ENCODE measurements at regions not wholly inside any gene's neighbourhood (a gene's known extent, or its start where the extent isn't known, plus 50 kb on each side); places are given as distances from the start of the nearest gene placed in this dataset.

DNA sequence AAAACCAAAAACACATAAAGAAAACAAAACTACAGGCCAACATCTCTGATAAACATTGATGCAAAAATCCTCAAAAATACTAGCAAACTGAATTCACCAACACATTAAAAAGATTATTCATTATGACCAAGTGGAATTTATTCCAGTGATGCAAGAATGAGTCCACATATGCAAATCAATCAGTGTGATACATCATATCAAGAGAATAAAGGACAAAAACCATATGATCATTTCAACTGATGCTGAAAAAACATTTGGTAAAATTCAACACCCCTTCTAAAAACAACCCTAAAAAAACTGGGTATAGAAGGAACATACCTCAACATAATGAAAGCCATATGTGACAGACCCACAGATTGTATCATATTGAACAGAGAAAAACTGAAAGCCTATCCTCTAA is 265.6 kb upstream of the DCBLD2 start:
- DNase-seq (ENCODE audit: low spot score): no peak
- H3K27ac ChIP-seq: no peak overlapping the region
- ChIA-PET POLR2A (ENCODE audit: low non-redundant PET) (no interaction called here), CTCF (no interaction called here)
- TF ChIP-seq CTCF (conservative IDR thresholded peaks at IDR 0.05; ENCODE audit: low read depth): no peak

- POLR2A ChIA-PET (ENCODE audit: low non-redundant PET): no interaction called here
Observed at GRCh38 chr3:99163314-99163713, 261.8 kb upstream of the DCBLD2 start.

DNA sequence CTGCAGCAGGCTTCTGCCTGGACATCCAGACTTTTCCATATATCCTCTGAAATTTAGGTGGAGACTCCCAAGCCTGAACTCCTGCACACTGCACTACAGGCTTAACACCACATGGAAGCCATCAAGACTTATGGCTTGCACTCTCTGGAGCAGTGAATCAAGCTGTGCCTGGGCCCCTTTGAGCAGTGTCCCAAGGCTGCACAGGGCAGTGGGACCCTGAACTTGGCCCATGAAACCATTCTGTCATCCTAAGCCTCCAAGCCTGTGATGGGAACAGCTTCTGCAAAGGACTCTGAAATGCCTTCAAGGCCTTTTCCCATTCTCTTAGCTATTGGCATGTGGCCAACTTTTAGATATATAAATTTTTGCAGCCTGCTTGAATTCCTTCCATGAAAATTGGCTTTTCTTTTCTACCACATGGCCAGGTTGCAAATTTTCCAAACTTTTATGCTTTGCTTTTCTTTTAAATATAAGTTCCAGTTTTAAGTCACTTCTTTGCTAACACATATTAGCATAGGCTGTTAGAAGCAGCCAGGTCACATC is 257.8 kb upstream of the DCBLD2 start:
- DNase-seq (ENCODE audit: low spot score): no peak
- POLR2A ChIA-PET (ENCODE audit: low non-redundant PET): no interaction called here
- H3K27ac ChIP-seq: no peak overlapping the region

More at GRCh38 chr3:99163314-99163713, 261.8 kb upstream of the DCBLD2 start:
- CTCF ChIA-PET: interaction anchor here (0.6 to 1.9 kb wide), 2 partner anchors 10 to 31 kb away, joined by 4 to 13 read pairs; no protein-coding TSS in a partner anchor
- DNase-seq (ENCODE audit: low spot score): no peak
- H3K27ac ChIP-seq: no peak overlapping the region
- no peak for TF ChIP-seq CTCF (conservative IDR thresholded peaks at IDR 0.05; ENCODE audit: low read depth)

DNA sequence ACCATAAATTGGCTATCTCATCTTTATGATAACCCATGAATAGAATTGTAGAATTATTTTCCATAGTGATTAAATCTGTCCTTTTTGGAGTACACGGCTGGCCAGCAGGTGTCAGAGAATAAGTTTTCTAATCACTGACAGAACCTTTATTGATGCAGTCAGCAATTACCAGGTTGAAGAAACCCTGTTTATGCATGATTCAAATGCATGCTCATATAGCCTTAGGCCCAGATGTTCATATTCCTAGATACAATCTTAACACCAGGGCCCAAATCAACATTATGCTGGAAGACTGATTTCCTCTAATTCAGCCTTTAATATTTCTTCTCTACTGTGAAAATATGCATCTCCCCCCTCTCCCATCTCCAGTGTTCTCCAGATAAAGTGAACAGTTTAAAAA is 243.5 kb upstream of the DCBLD2 start:
- CTCF ChIA-PET: interaction anchor here (1.0 kb wide), 1 partner anchor 9 kb away, joined by 3 read pairs; no protein-coding TSS in a partner anchor
- no peak overlapping the region for H3K27ac ChIP-seq
- no peak for DNase-seq (ENCODE audit: low spot score)
- no peak for TF ChIP-seq CTCF (conservative IDR thresholded peaks at IDR 0.05; ENCODE audit: low read depth)
- POLR2A ChIA-PET (ENCODE audit: low non-redundant PET): no interaction called here

More for the DNA sequence above, 257.8 kb upstream of the DCBLD2 start:
- TF ChIP-seq CTCF (conservative IDR thresholded peaks at IDR 0.05; ENCODE audit: low read depth): no peak
- CTCF ChIA-PET: no interaction called here

DNA sequence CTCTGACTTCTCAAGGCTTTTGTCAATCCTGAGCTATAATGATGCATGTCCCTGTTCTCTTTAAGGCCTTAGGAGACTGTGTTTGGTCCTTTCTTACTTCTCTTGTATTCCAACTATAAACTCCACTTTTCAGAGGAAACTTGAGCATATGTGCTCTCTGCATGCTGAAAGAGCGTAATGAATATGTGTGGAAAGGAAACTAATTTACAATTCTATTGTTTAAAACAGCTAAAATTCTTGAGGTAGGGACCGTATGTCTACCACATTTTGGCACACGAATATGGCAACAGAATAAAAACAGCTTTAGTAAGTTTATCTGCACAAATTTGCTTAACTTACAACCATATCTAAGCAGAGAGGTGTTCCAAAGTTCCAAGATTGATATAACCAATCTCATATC is 242.0 kb upstream of the DCBLD2 start:
- ChIA-PET POLR2A (ENCODE audit: low non-redundant PET) (no interaction called here), CTCF (interaction anchor here (1.3 kb wide), 1 partner anchor 30 kb away, joined by 4 read pairs; no protein-coding TSS in a partner anchor)
- TF ChIP-seq CTCF (conservative IDR thresholded peaks at IDR 0.05; ENCODE audit: low read depth): no peak
- no peak for DNase-seq (ENCODE audit: low spot score)
- no peak overlapping the region for H3K27ac ChIP-seq

DNA sequence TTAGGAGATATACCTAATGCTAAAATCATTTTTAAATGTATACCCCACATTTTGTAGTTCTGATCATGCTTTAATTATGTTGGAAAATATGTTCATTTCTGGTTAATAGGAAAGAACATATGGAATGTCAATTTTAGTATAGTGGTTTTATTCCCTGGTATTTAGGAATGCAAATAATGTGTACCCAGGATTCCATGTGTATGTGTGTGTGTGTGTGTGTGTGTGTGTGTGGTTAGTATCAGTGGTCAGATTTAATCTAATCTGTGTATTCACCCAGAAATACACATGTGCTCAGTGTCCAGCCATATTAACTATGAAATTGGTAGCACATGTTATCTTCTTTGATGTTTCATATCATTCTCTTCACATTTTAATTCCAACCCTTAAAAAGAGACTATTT is 233.5 kb upstream of the DCBLD2 start:
- POLR2A ChIA-PET (ENCODE audit: low non-redundant PET): no interaction called here
- DNase-seq (ENCODE audit: low spot score): no peak
- CTCF ChIA-PET: interaction anchor here (0.8 kb wide), 1 partner anchor 18 kb away, joined by 3 read pairs; no protein-coding TSS in a partner anchor
- no peak for TF ChIP-seq CTCF (conservative IDR thresholded peaks at IDR 0.05; ENCODE audit: low read depth)
- H3K27ac ChIP-seq: no peak overlapping the region

Measured in RWPE1 (cell line).